ENCODE measurements at regions not wholly inside any gene's neighbourhood (a gene's known extent, or its start where the extent isn't known, plus 50 kb on each side); places are given as distances from the start of the nearest gene placed in this dataset.

- Histone ChIP-seq H3K27ac (ENCODE audit: low read length) (no peak overlapping the region), H3K9me3 (ENCODE audit: control insufficient read depth, low read depth, low read length) (no peaks in the 10 kb centered on the region), H3K36me3 (ENCODE audit: control insufficient read depth, insufficient read depth, low read length) (no peaks in the 10 kb centered on the region), H3K4me1 (ENCODE audit: control insufficient read depth, insufficient read depth, low read length) (no peaks in the 10 kb centered on the region), H3K27me3 (ENCODE audit: control insufficient read depth, insufficient read depth, low read length) (no peaks in the 10 kb centered on the region), H3K4me3 (ENCODE audit: low read length) (no peak overlapping the region)
- no CpG with 5 or more reads among the region's 5 CpGs for WGBS (ENCODE audit: insufficient coverage, low lambda C conversion rate)
- no peak for DNase-seq
These were observed 424.9 kb upstream of the SYT1 start for GRCh38 chr12:78439666-78440065.

DNA sequence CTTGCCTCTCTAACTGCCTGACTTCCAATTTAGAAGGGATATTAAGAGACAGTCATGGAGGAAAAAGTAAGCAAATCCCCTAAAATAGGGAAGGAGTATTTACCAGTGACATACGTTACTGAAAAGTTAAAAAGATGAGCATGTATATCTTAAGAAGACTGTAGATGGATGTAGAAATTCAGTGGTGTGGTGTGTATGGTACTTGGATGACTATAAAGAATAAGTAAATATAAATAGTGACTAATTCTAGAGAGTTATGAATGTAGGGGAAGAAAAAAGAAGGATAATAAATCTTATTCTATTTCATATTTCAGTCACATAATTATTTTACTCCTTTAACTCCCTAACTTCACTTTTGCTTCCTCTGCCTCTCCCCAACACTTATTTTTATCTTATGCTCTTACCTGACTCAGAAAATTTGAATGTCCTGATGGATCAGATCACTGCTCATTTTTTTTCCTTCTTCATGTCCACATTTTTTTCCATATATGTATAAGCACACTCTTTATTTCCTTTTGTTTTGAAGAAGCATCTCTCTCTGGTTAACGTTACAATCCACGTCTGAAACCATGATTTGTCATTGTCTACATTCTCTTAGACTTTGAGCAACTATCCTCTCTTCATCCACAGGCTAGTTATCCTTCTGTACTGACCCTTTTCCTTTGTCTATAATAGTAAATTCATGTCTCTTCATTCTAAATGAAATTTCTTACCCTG is 422.7 kb upstream of the SYT1 start:
- Histone ChIP-seq H3K4me1 (ENCODE audit: control insufficient read depth, insufficient read depth, low read length) (no peaks in the 10 kb centered on the region), H3K27me3 (ENCODE audit: control insufficient read depth, insufficient read depth, low read length) (no peaks in the 10 kb centered on the region), H3K36me3 (ENCODE audit: control insufficient read depth, insufficient read depth, low read length) (no peaks in the 10 kb centered on the region), H3K27ac (ENCODE audit: low read length) (no peak overlapping the region), H3K4me3 (ENCODE audit: low read length) (no peak overlapping the region), H3K9me3 (ENCODE audit: control insufficient read depth, low read depth, low read length) (no peaks in the 10 kb centered on the region)
- no peak for DNase-seq
- WGBS (ENCODE audit: insufficient coverage, low lambda C conversion rate) = 59% methylated on average over 3 of the region's 3 CpGs

DNA sequence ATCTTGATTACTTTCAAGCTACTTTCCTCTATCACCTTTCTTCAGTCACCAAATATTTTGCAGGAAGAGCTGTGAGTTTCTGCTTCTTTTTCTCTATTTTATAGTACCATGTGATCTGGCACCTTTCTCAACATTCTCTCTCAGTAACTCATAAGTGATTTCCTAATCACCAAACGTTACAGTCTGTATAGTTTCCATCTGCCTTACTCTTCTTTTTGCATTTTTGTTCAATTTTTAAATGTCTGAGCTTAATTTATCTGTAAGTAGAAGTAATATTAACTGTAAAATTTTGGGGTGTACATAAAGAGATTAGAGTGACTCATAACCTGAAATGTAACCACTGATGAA is 422.1 kb upstream of the SYT1 start:
- Histone ChIP-seq H3K27me3 (ENCODE audit: control insufficient read depth, insufficient read depth, low read length) (no peaks in the 10 kb centered on the region), H3K27ac (ENCODE audit: low read length) (no peak overlapping the region), H3K4me1 (ENCODE audit: control insufficient read depth, insufficient read depth, low read length) (no peaks in the 10 kb centered on the region), H3K4me3 (ENCODE audit: low read length) (no peak overlapping the region), H3K9me3 (ENCODE audit: control insufficient read depth, low read depth, low read length) (no peaks in the 10 kb centered on the region), H3K36me3 (ENCODE audit: control insufficient read depth, insufficient read depth, low read length) (no peaks in the 10 kb centered on the region)
- DNase-seq = no peak
- 43% methylated on average over 1 of the region's 1 CpG for WGBS (ENCODE audit: insufficient coverage, low lambda C conversion rate)

DNA sequence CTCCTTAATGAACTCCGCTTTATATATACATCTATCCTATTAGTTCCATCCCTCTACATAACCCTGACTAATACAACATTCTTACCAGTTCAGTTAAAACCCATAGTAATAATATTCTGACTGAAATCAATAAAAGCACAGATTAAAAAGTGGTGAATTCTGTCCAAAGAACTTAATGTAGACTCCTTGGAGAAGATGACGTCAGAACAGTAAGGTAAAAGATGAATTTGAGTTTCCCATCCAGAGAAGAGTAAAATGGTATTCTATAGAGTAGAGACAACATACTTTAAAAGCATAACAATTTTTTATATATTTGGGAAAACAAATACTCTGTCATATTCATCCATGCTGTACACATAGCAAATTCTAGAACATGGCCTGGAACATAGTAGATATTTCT is 418.0 kb upstream of the SYT1 start:
- H3K27me3 ChIP-seq (ENCODE audit: control insufficient read depth, insufficient read depth, low read length) = no peaks in the 10 kb centered on the region
- 92% methylated on average over 2 of the region's 2 CpGs for WGBS (ENCODE audit: insufficient coverage, low lambda C conversion rate)
- no peak for DNase-seq
- H3K4me3 ChIP-seq (ENCODE audit: low read length) = no peak overlapping the region
- H3K9me3 ChIP-seq (ENCODE audit: control insufficient read depth, low read depth, low read length) = no peaks in the 10 kb centered on the region
- H3K36me3 ChIP-seq (ENCODE audit: control insufficient read depth, insufficient read depth, low read length) = no peaks in the 10 kb centered on the region
- no peaks in the 10 kb centered on the region for H3K4me1 ChIP-seq (ENCODE audit: control insufficient read depth, insufficient read depth, low read length)
- H3K27ac ChIP-seq (ENCODE audit: low read length) = no peak overlapping the region

GRCh38 chr12:78447373-78447772 is 417.2 kb upstream of the SYT1 start:
- WGBS (ENCODE audit: insufficient coverage, low lambda C conversion rate) = 55% methylated on average over 1 of the region's 1 CpG
- no peak for DNase-seq
- Histone ChIP-seq H3K4me3 (ENCODE audit: low read length) (no peak overlapping the region), H3K4me1 (ENCODE audit: control insufficient read depth, insufficient read depth, low read length) (no peaks in the 10 kb centered on the region), H3K9me3 (ENCODE audit: control insufficient read depth, low read depth, low read length) (no peaks in the 10 kb centered on the region), H3K27ac (ENCODE audit: low read length) (no peak overlapping the region), H3K36me3 (ENCODE audit: control insufficient read depth, insufficient read depth, low read length) (no peaks in the 10 kb centered on the region), H3K27me3 (ENCODE audit: control insufficient read depth, insufficient read depth, low read length) (no peaks in the 10 kb centered on the region)

DNA sequence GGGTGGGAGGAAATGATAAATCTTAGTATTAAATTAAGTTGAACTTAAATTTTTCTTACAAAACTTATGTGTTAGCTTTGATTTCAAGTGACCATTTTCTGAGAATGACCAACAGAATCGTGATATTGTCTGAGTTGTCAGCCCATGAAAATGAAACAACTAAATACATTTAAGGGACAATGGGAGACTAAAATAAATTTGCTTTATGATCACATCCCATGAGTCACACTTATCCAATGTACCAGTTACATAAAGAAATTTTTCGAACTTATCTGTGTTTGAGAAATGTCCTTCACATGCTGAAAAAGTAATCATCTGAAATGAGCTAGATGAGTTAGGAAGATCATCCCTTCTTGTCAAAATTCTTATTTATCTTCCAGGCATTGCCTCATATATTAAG is 415.9 kb upstream of the SYT1 start:
- Histone ChIP-seq H3K36me3 (ENCODE audit: control insufficient read depth, insufficient read depth, low read length) (no peaks in the 10 kb centered on the region), H3K27me3 (ENCODE audit: control insufficient read depth, insufficient read depth, low read length) (no peaks in the 10 kb centered on the region), H3K4me1 (ENCODE audit: control insufficient read depth, insufficient read depth, low read length) (no peaks in the 10 kb centered on the region), H3K9me3 (ENCODE audit: control insufficient read depth, low read depth, low read length) (no peaks in the 10 kb centered on the region), H3K27ac (ENCODE audit: low read length) (no peak overlapping the region), H3K4me3 (ENCODE audit: low read length) (no peak overlapping the region)
- WGBS (ENCODE audit: insufficient coverage, low lambda C conversion rate) = 100% methylated on average over 2 of the region's 2 CpGs
- no peak for DNase-seq

DNA sequence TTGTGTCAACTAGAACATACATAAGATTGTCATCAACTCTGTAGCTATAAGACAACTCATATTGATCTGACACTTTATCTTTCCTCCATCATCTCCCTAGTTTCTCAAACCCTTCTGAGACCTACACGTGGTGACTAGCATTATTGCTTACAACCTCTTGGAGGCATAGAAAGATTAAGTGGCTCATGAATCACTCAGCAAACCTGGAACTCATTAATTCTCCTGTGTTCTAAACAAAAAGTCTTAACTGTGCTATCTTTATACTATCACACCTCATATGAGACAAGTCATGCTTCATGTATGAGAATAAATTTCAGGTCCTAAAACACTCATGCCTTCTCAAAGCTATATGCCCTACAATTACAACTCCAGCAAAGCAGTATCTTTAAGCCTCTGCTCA is 408.6 kb upstream of the SYT1 start:
- DNase-seq = no peak
- H3K36me3 ChIP-seq (ENCODE audit: control insufficient read depth, insufficient read depth, low read length) = no peaks in the 10 kb centered on the region
- no peaks in the 10 kb centered on the region for H3K27me3 ChIP-seq (ENCODE audit: control insufficient read depth, insufficient read depth, low read length)
- no peak overlapping the region for H3K27ac ChIP-seq (ENCODE audit: low read length)
- 100% methylated on average over 1 of the region's 1 CpG for WGBS (ENCODE audit: insufficient coverage, low lambda C conversion rate)
- no peak overlapping the region for H3K4me3 ChIP-seq (ENCODE audit: low read length)
- H3K4me1 ChIP-seq (ENCODE audit: control insufficient read depth, insufficient read depth, low read length) = no peaks in the 10 kb centered on the region
- no peaks in the 10 kb centered on the region for H3K9me3 ChIP-seq (ENCODE audit: control insufficient read depth, low read depth, low read length)

- no peak overlapping the region for H3K27ac ChIP-seq (ENCODE audit: low read length)
- no peaks in the 10 kb centered on the region for H3K27me3 ChIP-seq (ENCODE audit: control insufficient read depth, insufficient read depth, low read length)
- no peaks in the 10 kb centered on the region for H3K36me3 ChIP-seq (ENCODE audit: control insufficient read depth, insufficient read depth, low read length)
- no peaks in the 10 kb centered on the region for H3K9me3 ChIP-seq (ENCODE audit: control insufficient read depth, low read depth, low read length)
- H3K4me1 ChIP-seq (ENCODE audit: control insufficient read depth, insufficient read depth, low read length) = no peaks in the 10 kb centered on the region
- no peak overlapping the region for H3K4me3 ChIP-seq (ENCODE audit: low read length)
- WGBS (ENCODE audit: insufficient coverage, low lambda C conversion rate) = 100% methylated on average over 1 of the region's 1 CpG
- DNase-seq = no peak
These were observed 406.6 kb upstream of the SYT1 start for GRCh38 chr12:78457938-78458337.

GRCh38 chr12:78470354-78471195 is 394.0 kb upstream of the SYT1 start:
- WGBS (ENCODE audit: insufficient coverage, low lambda C conversion rate) = no CpG with 5 or more reads among the region's 3 CpGs
- no peaks in the 10 kb centered on the region for H3K27me3 ChIP-seq (ENCODE audit: control insufficient read depth, insufficient read depth, low read length)
- H3K27ac ChIP-seq (ENCODE audit: low read length) = no peak overlapping the region
- no peak overlapping the region for H3K4me3 ChIP-seq (ENCODE audit: low read length)
- H3K4me1 ChIP-seq (ENCODE audit: control insufficient read depth, insufficient read depth, low read length) = no peaks in the 10 kb centered on the region
- no peaks in the 10 kb centered on the region for H3K9me3 ChIP-seq (ENCODE audit: control insufficient read depth, low read depth, low read length)
- H3K36me3 ChIP-seq (ENCODE audit: control insufficient read depth, insufficient read depth, low read length) = no peaks in the 10 kb centered on the region
- DNase-seq = peak in 1 of 2 donors; percentile 7

DNA sequence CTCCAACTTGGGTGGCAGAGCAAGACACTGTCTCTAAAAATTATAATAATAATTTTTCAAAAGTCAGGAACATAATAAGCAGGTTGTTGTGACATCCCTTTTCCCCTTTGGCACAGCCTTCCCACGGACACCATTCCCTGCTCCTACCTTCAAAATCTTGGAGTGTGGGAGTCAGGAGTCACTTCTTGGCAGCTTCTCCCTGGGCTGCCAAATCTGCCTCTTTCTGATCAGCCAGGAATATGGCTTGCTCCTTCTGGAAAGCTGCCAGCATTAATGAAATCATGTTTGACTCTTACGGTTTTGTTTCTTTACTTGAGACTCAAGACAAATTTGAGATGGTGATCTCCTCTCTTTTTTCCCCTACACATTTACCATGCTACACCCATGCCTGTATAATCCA is 391.4 kb upstream of the SYT1 start:
- no peak overlapping the region for H3K27ac ChIP-seq (ENCODE audit: low read length)
- no peak for DNase-seq
- 71% methylated on average over 1 of the region's 2 CpGs for WGBS (ENCODE audit: insufficient coverage, low lambda C conversion rate)

DNA sequence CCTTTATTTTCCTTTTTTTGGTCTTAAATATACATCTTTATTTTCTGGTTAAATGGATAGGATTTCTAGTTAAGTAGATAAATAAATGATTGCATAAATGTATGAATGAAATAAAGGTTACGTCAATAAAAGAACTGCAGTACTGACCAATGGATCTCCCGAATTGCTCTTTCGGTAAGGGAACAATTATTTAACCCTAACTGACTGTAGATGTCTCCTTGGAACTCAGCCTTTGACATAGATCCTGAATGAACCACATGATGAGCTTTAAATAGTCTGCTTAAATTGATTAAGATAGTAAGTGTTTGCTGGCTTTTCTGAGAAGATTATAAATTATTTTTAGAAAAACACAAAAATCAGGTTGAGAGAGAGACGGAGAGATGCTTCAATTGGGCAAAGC is 391.0 kb upstream of the SYT1 start:
- Histone ChIP-seq H3K27me3 (ENCODE audit: control insufficient read depth, insufficient read depth, low read length) (no peaks in the 10 kb centered on the region), H3K4me1 (ENCODE audit: control insufficient read depth, insufficient read depth, low read length) (no peaks in the 10 kb centered on the region), H3K27ac (ENCODE audit: low read length) (no peak overlapping the region), H3K4me3 (ENCODE audit: low read length) (no peak overlapping the region), H3K36me3 (ENCODE audit: control insufficient read depth, insufficient read depth, low read length) (no peaks in the 10 kb centered on the region), H3K9me3 (ENCODE audit: control insufficient read depth, low read depth, low read length) (no peaks in the 10 kb centered on the region)
- WGBS (ENCODE audit: insufficient coverage, low lambda C conversion rate) = 80% methylated on average over 2 of the region's 4 CpGs
- no peak for DNase-seq

More for the DNA sequence above, 391.4 kb upstream of the SYT1 start:
- Histone ChIP-seq H3K27me3 (ENCODE audit: control insufficient read depth, insufficient read depth, low read length) (no peaks in the 10 kb centered on the region), H3K4me1 (ENCODE audit: control insufficient read depth, insufficient read depth, low read length) (no peaks in the 10 kb centered on the region), H3K36me3 (ENCODE audit: control insufficient read depth, insufficient read depth, low read length) (no peaks in the 10 kb centered on the region), H3K9me3 (ENCODE audit: control insufficient read depth, low read depth, low read length) (no peaks in the 10 kb centered on the region), H3K4me3 (ENCODE audit: low read length) (no peak overlapping the region)

Data from large intestine (tissue), 3 donors.